Karpas-422 (cell line): ENCODE measurements at regions not wholly inside any gene's neighbourhood (a gene's known extent, or its start where the extent isn't known, plus 50 kb on each side); places are given as distances from the start of the nearest gene placed in this dataset.

Experiments
- DNase-seq: peaks from one replicate; pipeline ENCODE4 v3.0.0-alpha.2; 2015
- H2AFZ ChIP-seq: fragments of 200-600 bp; sonication (generic); 2 replicates; pipeline ENCODE4 v1.6.1; 2014; ENCODE audit warnings: antibody characterized with exemption, low read length, mixed read lengths
- H3K27ac ChIP-seq: fragments of 200-600 bp; sonication (generic); 2 replicates; pipeline ENCODE4 v1.5.1; 2014; ENCODE audit warnings: mild to moderate bottlenecking, low read length, moderate library complexity
- H3K27me3 ChIP-seq: fragments of 200-600 bp; sonication (generic); 2 replicates; pipeline ENCODE4 v1.6.1; 2014; ENCODE audit warnings: low read length, mixed read lengths
- H3K36me3 ChIP-seq: fragments of 200-600 bp; sonication (generic); 2 replicates; pipeline ENCODE4 v1.6.1; 2014; ENCODE audit warnings: low read length, mixed read lengths; ENCODE audit not compliant: insufficient read depth
- H3K4me1 ChIP-seq: fragments of 200-600 bp; sonication (generic); 2 replicates; pipeline ENCODE4 v1.6.1; 2014; ENCODE audit warnings: mild to moderate bottlenecking, low read length, mixed read lengths
- H3K4me2 ChIP-seq: fragments of 200-600 bp; sonication (generic); 2 replicates; pipeline ENCODE4 v1.6.1; 2014; ENCODE audit warnings: low read length, low read depth, mild to moderate bottlenecking; ENCODE audit not compliant: poor library complexity, severe bottlenecking
- H3K4me3 ChIP-seq: fragments of 200-600 bp; sonication (generic); 2 replicates; pipeline ENCODE4 v1.5.1; 2014; ENCODE audit warnings: mild to moderate bottlenecking, antibody characterized with exemption, low read length, mixed read lengths
- H3K79me2 ChIP-seq: fragments of 200-600 bp; sonication (generic); 2 replicates; pipeline ENCODE4 v1.6.1; 2014; ENCODE audit warnings: mild to moderate bottlenecking, low read length, mixed read lengths
- H3K9ac ChIP-seq: fragments of 200-600 bp; sonication (generic); 2 replicates; pipeline ENCODE4 v1.6.0; 2014; ENCODE audit warnings: low read length
- H3K9me2 ChIP-seq: fragments of 200-600 bp; sonication (generic), shearing (Covaris generic); replicated peaks from 2 replicates; pipeline ENCODE4 v1.6.0; 2014; ENCODE audit warnings: mild to moderate bottlenecking, low read length, moderate library complexity; ENCODE audit not compliant: insufficient read depth
- H3K9me3 ChIP-seq: fragments of 300-700, 200-600 bp; sonication (generic); 2 replicates; pipeline ENCODE4 v1.6.1; 2014; ENCODE audit warnings: low read length, mixed read lengths
- H4K20me1 ChIP-seq: fragments of 200-600 bp; sonication (generic); 2 replicates; pipeline ENCODE4 v1.6.1; 2014; ENCODE audit warnings: mild to moderate bottlenecking, antibody characterized with exemption, low read length, low read depth; ENCODE audit not compliant: insufficient read depth

- H3K9me3 ChIP-seq, result no peaks in the 10 kb centered on the region
- no peaks in the 10 kb centered on the region for H3K36me3 ChIP-seq
- H2AFZ ChIP-seq, result no peak overlapping the region
- H3K27me3 ChIP-seq, result no peaks in the 10 kb centered on the region
- no peaks in the 10 kb centered on the region for H3K79me2 ChIP-seq
- H3K4me1 ChIP-seq, result no peaks in the 10 kb centered on the region
- no peak for DNase-seq
- no peak overlapping the region for H3K27ac ChIP-seq
- H3K9ac ChIP-seq, result no peak overlapping the region
- H3K9me2 ChIP-seq, result no peaks in the 10 kb centered on the region
- H3K4me3 ChIP-seq, result no peak overlapping the region
- no peaks in the 10 kb centered on the region for H4K20me1 ChIP-seq
- no peak overlapping the region for H3K4me2 ChIP-seq
These were observed 613.3 kb upstream of the CADM1 start for GRCh38 chr11:116117331-116118137.

- Histone ChIP-seq H3K79me2 (no peaks in the 10 kb centered on the region), H3K36me3 (no peaks in the 10 kb centered on the region), H3K9me3 (no peaks in the 10 kb centered on the region), H4K20me1 (no peaks in the 10 kb centered on the region), H3K9ac (no peak overlapping the region), H3K9me2 (no peaks in the 10 kb centered on the region), H2AFZ (no peak overlapping the region), H3K4me2 (no peak overlapping the region), H3K27ac (no peak overlapping the region), H3K4me3 (no peak overlapping the region), H3K4me1 (no peaks in the 10 kb centered on the region), H3K27me3 (no peaks in the 10 kb centered on the region)
- no peak for DNase-seq
These were observed 611.6 kb upstream of the CADM1 start for GRCh38 chr11:116115801-116116200.

- Histone ChIP-seq H3K9me2 (no peaks in the 10 kb centered on the region), H3K27ac (no peak overlapping the region), H3K4me3 (no peak overlapping the region), H3K9me3 (no peaks in the 10 kb centered on the region), H3K4me1 (no peaks in the 10 kb centered on the region), H3K4me2 (no peak overlapping the region), H3K79me2 (no peaks in the 10 kb centered on the region), H3K9ac (no peak overlapping the region), H3K36me3 (no peaks in the 10 kb centered on the region), H2AFZ (no peak overlapping the region), H3K27me3 (no peaks in the 10 kb centered on the region), H4K20me1 (no peaks in the 10 kb centered on the region)
- DNase-seq, result no peak
These were observed 610.0 kb upstream of the CADM1 start for GRCh38 chr11:116114198-116114651.

GRCh38 chr11:116112087-116112935 is 608.1 kb upstream of the CADM1 start:
- DNase-seq, result no peak
- no peak overlapping the region for H2AFZ ChIP-seq
- no peaks in the 10 kb centered on the region for H3K4me1 ChIP-seq
- H3K9ac ChIP-seq, result no peak overlapping the region
- H3K79me2 ChIP-seq, result no peaks in the 10 kb centered on the region
- no peak overlapping the region for H3K4me3 ChIP-seq
- H3K9me2 ChIP-seq, result no peaks in the 10 kb centered on the region
- no peaks in the 10 kb centered on the region for H3K27me3 ChIP-seq
- H4K20me1 ChIP-seq, result no peaks in the 10 kb centered on the region
- no peaks in the 10 kb centered on the region for H3K36me3 ChIP-seq
- no peak overlapping the region for H3K4me2 ChIP-seq
- no peaks in the 10 kb centered on the region for H3K9me3 ChIP-seq
- no peak overlapping the region for H3K27ac ChIP-seq

GRCh38 chr11:116111546-116111945 is 607.3 kb upstream of the CADM1 start:
- no peak for DNase-seq
- Histone ChIP-seq H3K27me3 (no peaks in the 10 kb centered on the region), H3K9me2 (no peaks in the 10 kb centered on the region), H3K36me3 (no peaks in the 10 kb centered on the region), H2AFZ (no peak overlapping the region), H3K4me3 (no peak overlapping the region), H3K4me1 (no peaks in the 10 kb centered on the region), H3K79me2 (no peaks in the 10 kb centered on the region), H3K9ac (no peak overlapping the region), H3K27ac (no peak overlapping the region), H3K9me3 (no peaks in the 10 kb centered on the region), H3K4me2 (no peak overlapping the region), H4K20me1 (no peaks in the 10 kb centered on the region)

- Histone ChIP-seq H3K9me2 (no peaks in the 10 kb centered on the region), H3K27ac (no peak overlapping the region), H3K79me2 (no peaks in the 10 kb centered on the region), H3K9ac (no peak overlapping the region), H3K27me3 (no peaks in the 10 kb centered on the region), H3K4me1 (no peaks in the 10 kb centered on the region), H3K4me2 (no peak overlapping the region), H3K9me3 (no peaks in the 10 kb centered on the region), H3K36me3 (no peaks in the 10 kb centered on the region), H3K4me3 (no peak overlapping the region), H2AFZ (no peak overlapping the region), H4K20me1 (no peaks in the 10 kb centered on the region)
- DNase-seq, result no peak
These were observed 606.6 kb upstream of the CADM1 start for GRCh38 chr11:116110802-116111201.

- no peak for DNase-seq
- Histone ChIP-seq H3K79me2 (no peaks in the 10 kb centered on the region), H3K9me3 (no peaks in the 10 kb centered on the region), H3K36me3 (no peaks in the 10 kb centered on the region), H3K27ac (no peak overlapping the region), H3K4me3 (no peak overlapping the region), H3K9me2 (no peaks in the 10 kb centered on the region), H4K20me1 (no peaks in the 10 kb centered on the region), H3K27me3 (no peaks in the 10 kb centered on the region), H3K9ac (no peak overlapping the region), H2AFZ (no peak overlapping the region), H3K4me1 (no peaks in the 10 kb centered on the region), H3K4me2 (no peak overlapping the region)
These were observed 606.1 kb upstream of the CADM1 start for GRCh38 chr11:116110356-116110755.

GRCh38 chr11:116109228-116109627 is 605.0 kb upstream of the CADM1 start:
- DNase-seq, result no peak
- Histone ChIP-seq H4K20me1 (no peaks in the 10 kb centered on the region), H3K9ac (no peak overlapping the region), H3K27ac (no peak overlapping the region), H3K79me2 (no peaks in the 10 kb centered on the region), H3K36me3 (no peaks in the 10 kb centered on the region), H2AFZ (no peak overlapping the region), H3K9me2 (no peaks in the 10 kb centered on the region), H3K9me3 (no peaks in the 10 kb centered on the region), H3K4me2 (no peak overlapping the region), H3K27me3 (no peaks in the 10 kb centered on the region), H3K4me1 (no peaks in the 10 kb centered on the region), H3K4me3 (no peak overlapping the region)
